ENCODE measurements at regions not wholly inside any gene's neighbourhood (a gene's known extent, or its start where the extent isn't known, plus 50 kb on each side); places are given as distances from the start of the nearest gene placed in this dataset.

DNA sequence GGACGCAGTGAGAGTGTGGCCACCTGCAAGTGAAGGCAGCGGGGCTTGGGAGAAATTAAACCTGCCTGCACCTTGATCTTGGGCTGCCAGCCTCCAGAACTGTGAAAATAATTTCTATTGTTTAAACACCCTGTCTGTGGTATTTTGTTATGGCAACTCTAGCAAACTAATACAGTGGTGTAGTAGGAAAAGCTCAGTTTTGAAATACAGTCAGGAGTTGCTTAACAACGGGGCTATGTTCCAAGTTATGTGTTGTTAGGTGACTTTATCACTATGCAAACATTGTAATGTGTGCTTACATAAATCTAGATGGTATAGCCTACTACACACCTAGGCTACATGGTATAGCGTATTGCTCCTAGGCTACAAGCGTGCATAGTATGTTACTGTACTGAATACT lies 93.4 kb upstream of the FN1 start:
- ChIA-PET POLR2A (ENCODE audit: unreplicated experiment) (no interaction called here), CTCF (interaction anchor here (0.5 kb wide), 1 partner anchor 389 kb away, joined by 6 read pairs; no protein-coding TSS in a partner anchor)
- Histone ChIP-seq H3K27me3 (ENCODE audit: low read length) (no peaks in the 10 kb centered on the region), H3K4me3 (ENCODE audit: low read length) (peak overlapping the region; percentile 37), H3K27ac (ENCODE audit: low read length) (peak overlapping the region; percentile 99), H3F3A (ENCODE audit: low read length, unreplicated experiment) (peaks cover 5% of the 10 kb centered on the region), H4K20me1 (ENCODE audit: low read length) (no peaks in the 10 kb centered on the region), H3K36me3 (ENCODE audit: low read depth, low read length) (no peaks in the 10 kb centered on the region), H3K9me3 (ENCODE audit: low read length) (no peaks in the 10 kb centered on the region), H3K4me2 (ENCODE audit: low read length) (peak overlapping the region; percentile 78), H3K79me2 (ENCODE audit: low read length) (no peaks in the 10 kb centered on the region), H3K9me2 (replicated peaks; ENCODE audit: low read length) (no peaks in the 10 kb centered on the region), H3K4me1 (ENCODE audit: insufficient read depth, low read length) (peaks cover 42% of the 10 kb centered on the region), H3K9ac (ENCODE audit: low read length) (peak overlapping the region; percentile 89), H2AFZ (ENCODE audit: low read length) (no peak overlapping the region)
- no peak for TF ChIP-seq EZH2 (IDR thresholded peaks at IDR 0.05; ENCODE audit: low read length, unreplicated experiment)
- TF ChIP-seq EZH2phosphoT487 (IDR thresholded peaks at IDR 0.05; ENCODE audit: borderline replicate concordance, low read length) = no peak
- TF ChIP-seq, protein P1, sequence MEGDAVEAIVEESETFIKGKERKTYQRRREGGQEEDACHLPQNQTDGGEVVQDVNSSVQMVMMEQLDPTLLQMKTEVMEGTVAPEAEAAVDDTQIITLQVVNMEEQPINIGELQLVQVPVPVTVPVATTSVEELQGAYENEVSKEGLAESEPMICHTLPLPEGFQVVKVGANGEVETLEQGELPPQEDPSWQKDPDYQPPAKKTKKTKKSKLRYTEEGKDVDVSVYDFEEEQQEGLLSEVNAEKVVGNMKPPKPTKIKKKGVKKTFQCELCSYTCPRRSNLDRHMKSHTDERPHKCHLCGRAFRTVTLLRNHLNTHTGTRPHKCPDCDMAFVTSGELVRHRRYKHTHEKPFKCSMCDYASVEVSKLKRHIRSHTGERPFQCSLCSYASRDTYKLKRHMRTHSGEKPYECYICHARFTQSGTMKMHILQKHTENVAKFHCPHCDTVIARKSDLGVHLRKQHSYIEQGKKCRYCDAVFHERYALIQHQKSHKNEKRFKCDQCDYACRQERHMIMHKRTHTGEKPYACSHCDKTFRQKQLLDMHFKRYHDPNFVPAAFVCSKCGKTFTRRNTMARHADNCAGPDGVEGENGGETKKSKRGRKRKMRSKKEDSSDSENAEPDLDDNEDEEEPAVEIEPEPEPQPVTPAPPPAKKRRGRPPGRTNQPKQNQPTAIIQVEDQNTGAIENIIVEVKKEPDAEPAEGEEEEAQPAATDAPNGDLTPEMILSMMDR (conservative IDR thresholded peaks at IDR 0.05; ENCODE audit: low read depth, low read length) = no peak
- BruUV-seq (replicated peaks) = no TSS peak
- DNase-seq (peak; percentile 97), ATAC-seq (peak; percentile 82)
- intact Hi-C loops (cut with micrococcal nuclease) = loop anchor here (1.0 kb wide), 1 partner anchor 118 kb away; no protein-coding TSS in a partner anchor

DNA sequence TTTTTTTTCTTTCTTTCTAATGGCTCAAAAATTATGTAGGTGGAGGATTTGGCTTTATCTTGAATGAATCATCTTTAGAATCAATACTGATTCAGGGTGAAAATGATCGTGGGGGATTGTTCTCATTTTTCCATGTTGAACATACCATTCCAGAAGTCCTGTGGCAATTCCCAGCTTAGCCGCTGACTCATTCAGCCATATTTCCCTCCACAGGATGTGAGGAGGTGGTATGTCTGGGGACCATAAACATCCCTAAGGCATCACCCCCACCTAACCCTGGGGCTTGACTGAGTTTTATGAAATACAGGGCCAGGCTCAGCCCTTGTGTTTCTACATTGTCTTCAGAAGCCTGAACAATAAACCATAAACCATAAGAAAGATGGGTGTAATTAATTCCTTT lies 92.7 kb upstream of the FN1 start:
- no TSS peak for BruUV-seq (replicated peaks)
- ATAC-seq = peak; percentile 59
- H3K4me1 ChIP-seq (ENCODE audit: insufficient read depth, low read length) = peaks cover 42% of the 10 kb centered on the region
- peaks cover 5% of the 10 kb centered on the region for H3F3A ChIP-seq (ENCODE audit: low read length, unreplicated experiment)
- H3K27ac ChIP-seq (ENCODE audit: low read length) = peak overlapping the region; percentile 99
- H3K9ac ChIP-seq (ENCODE audit: low read length) = peak overlapping the region; percentile 89
- TF ChIP-seq, protein P1 (conservative IDR thresholded peaks at IDR 0.05; ENCODE audit: low read depth, low read length) = no peak
- no peak for TF ChIP-seq EZH2phosphoT487 (IDR thresholded peaks at IDR 0.05; ENCODE audit: borderline replicate concordance, low read length)
- no peak for TF ChIP-seq EZH2 (IDR thresholded peaks at IDR 0.05; ENCODE audit: low read length, unreplicated experiment)
- no peaks in the 10 kb centered on the region for H3K79me2 ChIP-seq (ENCODE audit: low read length)
- H3K27me3 ChIP-seq (ENCODE audit: low read length) = no peaks in the 10 kb centered on the region
- CTCF ChIA-PET = no interaction called here
- no peaks in the 10 kb centered on the region for H3K36me3 ChIP-seq (ENCODE audit: low read depth, low read length)
- no peaks in the 10 kb centered on the region for H3K9me2 ChIP-seq (replicated peaks; ENCODE audit: low read length)
- H3K4me2 ChIP-seq (ENCODE audit: low read length) = peak overlapping the region; percentile 63
- DNase-seq = peak; percentile 98
- no peaks in the 10 kb centered on the region for H4K20me1 ChIP-seq (ENCODE audit: low read length)
- H3K9me3 ChIP-seq (ENCODE audit: low read length) = no peaks in the 10 kb centered on the region
- intact Hi-C loops (cut with micrococcal nuclease) = no loop called here
- no peak overlapping the region for H2AFZ ChIP-seq (ENCODE audit: low read length)
- H3K4me3 ChIP-seq (ENCODE audit: low read length) = peak overlapping the region; percentile 30
- POLR2A ChIA-PET (ENCODE audit: unreplicated experiment) = no interaction called here

DNA sequence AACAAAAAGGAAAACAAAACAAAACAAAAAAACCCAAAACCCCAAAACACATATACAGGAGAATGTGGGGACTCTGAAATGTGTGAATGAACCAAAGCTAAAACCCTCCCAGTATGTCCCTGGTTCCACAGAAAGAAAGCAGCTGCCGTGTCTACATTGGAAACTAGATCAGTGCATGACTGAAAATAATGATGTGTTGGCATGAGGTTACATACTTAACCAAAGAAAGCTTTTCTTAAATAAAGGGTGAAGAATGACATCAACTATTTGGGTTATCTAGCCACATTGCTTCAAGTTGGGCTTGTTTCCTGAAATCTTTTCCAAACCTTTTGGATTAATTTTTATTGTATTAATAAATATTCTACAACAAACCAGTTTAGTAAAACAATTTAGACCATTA lies 91.9 kb upstream of the FN1 start:
- peak overlapping the region; percentile 62 for H3K4me2 ChIP-seq (ENCODE audit: low read length)
- DNase-seq = no peak
- no peak for ATAC-seq

More for the DNA sequence above, 91.9 kb upstream of the FN1 start:
- ChIA-PET CTCF (interaction anchor here (0.6 kb wide), 1 partner anchor 74 kb away, joined by 6 read pairs; no protein-coding TSS in a partner anchor), POLR2A (ENCODE audit: unreplicated experiment) (no interaction called here)
- no peaks in the 10 kb centered on the region for H3K9me3 ChIP-seq (ENCODE audit: low read length)
- no peaks in the 10 kb centered on the region for H4K20me1 ChIP-seq (ENCODE audit: low read length)
- no peaks in the 10 kb centered on the region for H3K79me2 ChIP-seq (ENCODE audit: low read length)
- no peak overlapping the region for H3K4me3 ChIP-seq (ENCODE audit: low read length)
- intact Hi-C loops (cut with micrococcal nuclease) = no loop called here
- peaks cover 42% of the 10 kb centered on the region for H3K4me1 ChIP-seq (ENCODE audit: insufficient read depth, low read length)
- no TSS peak for BruUV-seq (replicated peaks)
- H3K9me2 ChIP-seq (replicated peaks; ENCODE audit: low read length) = no peaks in the 10 kb centered on the region
- peak overlapping the region; percentile 99 for H3K27ac ChIP-seq (ENCODE audit: low read length)
- H2AFZ ChIP-seq (ENCODE audit: low read length) = no peak overlapping the region
- TF ChIP-seq EZH2phosphoT487 (IDR thresholded peaks at IDR 0.05; ENCODE audit: borderline replicate concordance, low read length) (no peak), EZH2 (IDR thresholded peaks at IDR 0.05; ENCODE audit: low read length, unreplicated experiment) (no peak)
- TF ChIP-seq, protein P1 (conservative IDR thresholded peaks at IDR 0.05; ENCODE audit: low read depth, low read length) = no peak
- H3K27me3 ChIP-seq (ENCODE audit: low read length) = no peaks in the 10 kb centered on the region
- H3F3A ChIP-seq (ENCODE audit: low read length, unreplicated experiment) = peaks cover 5% of the 10 kb centered on the region
- H3K9ac ChIP-seq (ENCODE audit: low read length) = peak overlapping the region; percentile 64
- H3K36me3 ChIP-seq (ENCODE audit: low read depth, low read length) = no peaks in the 10 kb centered on the region
